K562 (cell line): ENCODE measurements at regions not wholly inside any gene's neighbourhood (a gene's known extent, or its start where the extent isn't known, plus 50 kb on each side); places are given as distances from the start of the nearest gene placed in this dataset.

Source experiments
- BCOR ChIP-seq: fragments of 450-650 bp; IDR thresholded peaks from 2 replicates; pipeline ENCODE4 v1.6.1; 2016
- CBFA2T2 ChIP-seq: fragments of 450-650 bp; conservative IDR thresholded peaks from 2 replicates; pipeline ENCODE4 v1.6.1; 2017; ENCODE audit warnings: mild to moderate bottlenecking
- CBX8 ChIP-seq: fragments of 200-600 bp; sonication (generic); IDR thresholded peaks from 2 replicates; pipeline ENCODE4 v1.6.1; 2012; ENCODE audit warnings: borderline replicate concordance, mixed run types, low read depth, mild to moderate bottlenecking, moderate library complexity, mixed read lengths, low read length, control low read depth, inconsistent platforms; ENCODE audit not compliant: poor library complexity, severe bottlenecking; ENCODE audit errors: extremely low read depth
- CREB1 ChIP-seq, 2 experiments: sonication (generic) in 1 of 2; formaldehyde crosslinking in 1 of 2; IDR thresholded peaks; 2 replicates each; pipeline versions ENCODE4 v1.6.1 to v1.8.0; 2012 to 2022; ENCODE audit warnings: inconsistent platforms in 1 of 2, mild to moderate bottlenecking in 1 of 2, missing genetic modification reagents in 1 of 2, moderate library complexity in 1 of 2
- CTBP1 ChIP-seq: fragments of 450-650 bp; IDR thresholded peaks from 2 replicates; pipeline ENCODE4 v1.6.1; 2016; ENCODE audit warnings: borderline replicate concordance
- ELF2 ChIP-seq: fragments of 250-450 bp; sonication (Bioruptor Pico); IDR thresholded peaks from 2 replicates; pipeline ENCODE4 v1.5.0; 2021; ENCODE audit warnings: mild to moderate bottlenecking
- HDAC3 ChIP-seq: fragments of 450-650 bp; IDR thresholded peaks from 2 replicates; pipeline ENCODE4 v1.6.1; 2018; ENCODE audit warnings: borderline replicate concordance, mild to moderate bottlenecking, moderate library complexity; ENCODE audit not compliant: partially characterized antibody
- KLF1 ChIP-seq: fragments of 450-650 bp; IDR thresholded peaks from 2 replicates; pipeline ENCODE4 v1.6.1; 2016; ENCODE audit warnings: missing genetic modification characterization, missing compliant biosample characterization
- MBD2 ChIP-seq: sonication (generic); IDR thresholded peaks from 2 replicates; pipeline ENCODE4 v1.6.1; 2016; ENCODE audit warnings: low read depth, borderline replicate concordance
- MLLT1 ChIP-seq, 2 experiments: fragments of 450-650 bp; IDR thresholded peaks; 2 replicates each; pipeline ENCODE4 v1.6.1; 2016
- NFE2L1 ChIP-seq: fragments of 450-650 bp; IDR thresholded peaks from 2 replicates; pipeline ENCODE4 v1.6.1; 2016; ENCODE audit warnings: missing genetic modification characterization, low read depth, mild to moderate bottlenecking, missing compliant biosample characterization, moderate library complexity, borderline replicate concordance
- PKNOX1 ChIP-seq: fragments of 450-650 bp; IDR thresholded peaks from 2 replicates; pipeline ENCODE4 v1.6.1; 2016
- RBM39 ChIP-seq: fragments of 200-400 bp; formaldehyde crosslinking; optimal IDR thresholded peaks from 2 replicates; pipeline ENCODE3; 2018; ENCODE audit warnings: low read depth, low read length
- RNF2 ChIP-seq: sonication (generic); IDR thresholded peaks from 2 replicates; pipeline ENCODE4 v1.6.1; 2016
- RNF219 ChIP-seq: fragments of 250-450 bp; sonication (Bioruptor Pico); IDR thresholded peaks from 2 replicates; pipeline ENCODE4 v1.5.0; 2022; ENCODE audit warnings: mild to moderate bottlenecking
- TCF15 ChIP-seq: fragments of 250-450 bp; sonication (Bioruptor Pico); IDR thresholded peaks from 2 replicates; pipeline ENCODE4 v1.8.0; 2022; ENCODE audit warnings: moderate library complexity, mild to moderate bottlenecking, inconsistent platforms
- WHSC1 ChIP-seq: IDR thresholded peaks from one replicate; pipeline ENCODE4 v1.6.1; 2012; ENCODE audit warnings: low read length, control low read depth, inconsistent platforms
- ZBTB7A ChIP-seq: IDR thresholded peaks from 2 replicates; pipeline ENCODE4 v1.6.1; 2011; ENCODE audit warnings: low read depth, mild to moderate bottlenecking, low read length, moderate library complexity, borderline replicate concordance; ENCODE audit not compliant: control insufficient read depth
- ZNF324 ChIP-seq: fragments of 250-450 bp; sonication (Bioruptor Pico); IDR thresholded peaks from 2 replicates; pipeline ENCODE4 v1.4.0; 2020; ENCODE audit warnings: mild to moderate bottlenecking
- ZNF408 ChIP-seq: fragments of 250-450 bp; sonication (Bioruptor Pico); IDR thresholded peaks from 2 replicates; pipeline ENCODE4 v1.4.0; 2020; ENCODE audit warnings: low read depth, mild to moderate bottlenecking, moderate library complexity
- TF ChIP-seq, protein P1 (sequence below), 2 experiments: fragments of 450-650 bp; IDR thresholded peaks; 2 replicates each; pipeline ENCODE4 v1.6.1; 2018; ENCODE audit warnings: mild to moderate bottlenecking in 2 of 2, low read depth in 1 of 2; ENCODE audit not compliant: partially characterized antibody in 2 of 2

DNA sequence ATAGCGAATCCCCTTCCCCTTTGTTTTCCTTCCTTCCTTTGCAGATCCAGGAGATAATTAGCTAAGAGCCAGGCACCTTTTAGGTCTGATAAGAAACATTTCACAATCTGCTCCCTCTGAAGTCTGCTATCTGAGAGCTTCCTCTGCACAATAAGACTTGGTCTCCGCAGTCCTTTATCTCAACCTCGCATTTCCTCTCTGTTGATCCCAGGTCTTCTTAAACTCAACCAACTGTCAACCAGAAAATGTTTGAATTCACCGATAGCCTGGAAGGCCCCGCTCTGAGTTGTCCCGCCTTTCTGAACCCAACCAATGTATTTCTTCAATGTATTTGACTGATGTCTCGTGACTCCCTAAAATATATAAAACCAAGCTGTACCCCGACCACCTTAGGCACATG, 78.4 kb upstream of the CTDP1 start (continued):
- no peak for TF ChIP-seq CBX8
- peak; percentile 36; the same call in 1 of the 2 replicates for TF ChIP-seq CREB1 (IDR thresholded peaks at IDR 0.05)
- TF ChIP-seq CREB1 (CRISPR knock-in tag; IDR thresholded peaks at IDR 0.05), result no peak
- TF ChIP-seq ELF2 (CRISPR knock-in tag), result no peak
- peak; percentile 92 for TF ChIP-seq PKNOX1
- TF ChIP-seq TCF15 (CRISPR knock-in tag), result no peak
- TF ChIP-seq ZBTB7A, result no peak
- TF ChIP-seq ZNF408 (CRISPR knock-in tag), result no peak
- TF ChIP-seq NFE2L1 (tag), result no peak
- peak; percentile 69 for TF ChIP-seq RNF2
- no peak for TF ChIP-seq KLF1 (tag)
- TF ChIP-seq BCOR, result peak; percentile 86; the same call in 1 of the 2 replicates
- no peak for TF ChIP-seq RBM39
- no peak for TF ChIP-seq WHSC1
- TF ChIP-seq, protein P1, sequence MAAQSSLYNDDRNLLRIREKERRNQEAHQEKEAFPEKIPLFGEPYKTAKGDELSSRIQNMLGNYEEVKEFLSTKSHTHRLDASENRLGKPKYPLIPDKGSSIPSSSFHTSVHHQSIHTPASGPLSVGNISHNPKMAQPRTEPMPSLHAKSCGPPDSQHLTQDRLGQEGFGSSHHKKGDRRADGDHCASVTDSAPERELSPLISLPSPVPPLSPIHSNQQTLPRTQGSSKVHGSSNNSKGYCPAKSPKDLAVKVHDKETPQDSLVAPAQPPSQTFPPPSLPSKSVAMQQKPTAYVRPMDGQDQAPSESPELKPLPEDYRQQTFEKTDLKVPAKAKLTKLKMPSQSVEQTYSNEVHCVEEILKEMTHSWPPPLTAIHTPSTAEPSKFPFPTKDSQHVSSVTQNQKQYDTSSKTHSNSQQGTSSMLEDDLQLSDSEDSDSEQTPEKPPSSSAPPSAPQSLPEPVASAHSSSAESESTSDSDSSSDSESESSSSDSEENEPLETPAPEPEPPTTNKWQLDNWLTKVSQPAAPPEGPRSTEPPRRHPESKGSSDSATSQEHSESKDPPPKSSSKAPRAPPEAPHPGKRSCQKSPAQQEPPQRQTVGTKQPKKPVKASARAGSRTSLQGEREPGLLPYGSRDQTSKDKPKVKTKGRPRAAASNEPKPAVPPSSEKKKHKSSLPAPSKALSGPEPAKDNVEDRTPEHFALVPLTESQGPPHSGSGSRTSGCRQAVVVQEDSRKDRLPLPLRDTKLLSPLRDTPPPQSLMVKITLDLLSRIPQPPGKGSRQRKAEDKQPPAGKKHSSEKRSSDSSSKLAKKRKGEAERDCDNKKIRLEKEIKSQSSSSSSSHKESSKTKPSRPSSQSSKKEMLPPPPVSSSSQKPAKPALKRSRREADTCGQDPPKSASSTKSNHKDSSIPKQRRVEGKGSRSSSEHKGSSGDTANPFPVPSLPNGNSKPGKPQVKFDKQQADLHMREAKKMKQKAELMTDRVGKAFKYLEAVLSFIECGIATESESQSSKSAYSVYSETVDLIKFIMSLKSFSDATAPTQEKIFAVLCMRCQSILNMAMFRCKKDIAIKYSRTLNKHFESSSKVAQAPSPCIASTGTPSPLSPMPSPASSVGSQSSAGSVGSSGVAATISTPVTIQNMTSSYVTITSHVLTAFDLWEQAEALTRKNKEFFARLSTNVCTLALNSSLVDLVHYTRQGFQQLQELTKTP (IDR thresholded peaks at IDR 0.05; ENCODE audit: low read depth in 1 of 2, partially characterized antibody in 2 of 2), result no peak
- no peak for TF ChIP-seq MLLT1 (IDR thresholded peaks at IDR 0.05)
- TF ChIP-seq ZNF324 (CRISPR knock-in tag), result no peak
- TF ChIP-seq HDAC3, result peak; percentile 83
- peak; percentile 76; the same call in 1 of the 2 replicates for TF ChIP-seq CTBP1
- peak; percentile 55; the same call in 1 of the 2 replicates for TF ChIP-seq MBD2
- TF ChIP-seq CBFA2T2, result peak; percentile 97
- TF ChIP-seq RNF219, result no peak
